ENCODE measurements at regions not wholly inside any gene's neighbourhood (a gene's known extent, or its start where the extent isn't known, plus 50 kb on each side); places are given as distances from the start of the nearest gene placed in this dataset.

DNA sequence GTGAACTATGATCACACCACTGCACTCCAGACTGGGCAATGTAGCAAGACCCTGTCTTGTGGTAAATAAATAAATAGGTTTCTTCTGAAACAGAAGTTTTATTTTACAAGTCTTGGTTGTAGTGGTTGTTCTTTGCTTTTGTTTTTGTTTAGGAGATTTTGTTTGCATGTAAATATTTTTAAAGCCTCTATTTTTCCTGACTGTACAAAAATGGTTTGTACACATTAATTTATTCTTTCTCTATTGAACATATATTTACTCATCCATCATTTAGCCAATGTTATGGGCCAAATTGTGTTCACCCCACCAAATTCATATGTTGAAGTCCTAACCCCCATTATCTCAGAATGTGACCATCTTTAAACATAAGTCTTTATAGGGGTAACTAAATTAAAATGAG, 580.1 kb downstream of the EPHA4 start:
- CTCF ChIA-PET: no interaction called here
- H3K79me2 ChIP-seq (ENCODE audit: low read length): no peaks in the 10 kb centered on the region
- H3K4me1 ChIP-seq (ENCODE audit: insufficient read depth, low read length): 0 out of 2 replicates have a peak, but pooled peaks cover 5% of the 10 kb centered on the region
- no peak for DNase-seq
- TF ChIP-seq, protein P1, sequence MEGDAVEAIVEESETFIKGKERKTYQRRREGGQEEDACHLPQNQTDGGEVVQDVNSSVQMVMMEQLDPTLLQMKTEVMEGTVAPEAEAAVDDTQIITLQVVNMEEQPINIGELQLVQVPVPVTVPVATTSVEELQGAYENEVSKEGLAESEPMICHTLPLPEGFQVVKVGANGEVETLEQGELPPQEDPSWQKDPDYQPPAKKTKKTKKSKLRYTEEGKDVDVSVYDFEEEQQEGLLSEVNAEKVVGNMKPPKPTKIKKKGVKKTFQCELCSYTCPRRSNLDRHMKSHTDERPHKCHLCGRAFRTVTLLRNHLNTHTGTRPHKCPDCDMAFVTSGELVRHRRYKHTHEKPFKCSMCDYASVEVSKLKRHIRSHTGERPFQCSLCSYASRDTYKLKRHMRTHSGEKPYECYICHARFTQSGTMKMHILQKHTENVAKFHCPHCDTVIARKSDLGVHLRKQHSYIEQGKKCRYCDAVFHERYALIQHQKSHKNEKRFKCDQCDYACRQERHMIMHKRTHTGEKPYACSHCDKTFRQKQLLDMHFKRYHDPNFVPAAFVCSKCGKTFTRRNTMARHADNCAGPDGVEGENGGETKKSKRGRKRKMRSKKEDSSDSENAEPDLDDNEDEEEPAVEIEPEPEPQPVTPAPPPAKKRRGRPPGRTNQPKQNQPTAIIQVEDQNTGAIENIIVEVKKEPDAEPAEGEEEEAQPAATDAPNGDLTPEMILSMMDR (conservative IDR thresholded peaks at IDR 0.05; ENCODE audit: low read depth, low read length): no peak
- no peak for TF ChIP-seq EZH2phosphoT487 (IDR thresholded peaks at IDR 0.05; ENCODE audit: borderline replicate concordance, low read length)
- TF ChIP-seq EZH2 (IDR thresholded peaks at IDR 0.05; ENCODE audit: low read length, unreplicated experiment): no peak
- H3K9me2 ChIP-seq (replicated peaks; ENCODE audit: low read length): no peaks in the 10 kb centered on the region; the same call in none of the 2 replicates
- no peak overlapping the region for H2AFZ ChIP-seq (ENCODE audit: low read length)
- no peak overlapping the region for H3K4me3 ChIP-seq (ENCODE audit: low read length)
- intact Hi-C loops (cut with micrococcal nuclease): no loop called here
- no peaks in the 10 kb centered on the region for H3K27me3 ChIP-seq (ENCODE audit: low read length)
- H3K36me3 ChIP-seq (ENCODE audit: low read depth, low read length): no peaks in the 10 kb centered on the region
- no peak overlapping the region for H3K27ac ChIP-seq (ENCODE audit: low read length)
- H4K20me1 ChIP-seq (ENCODE audit: low read length): no peaks in the 10 kb centered on the region
- no peak overlapping the region for H3K9ac ChIP-seq (ENCODE audit: low read length)
- no peaks in the 10 kb centered on the region for H3K9me3 ChIP-seq (ENCODE audit: low read length)
- no peaks in the 10 kb centered on the region for H3F3A ChIP-seq (ENCODE audit: low read length, unreplicated experiment)
- BruUV-seq (replicated peaks): no TSS peak
- H3K4me2 ChIP-seq (ENCODE audit: low read length): no peak overlapping the region
- POLR2A ChIA-PET (ENCODE audit: unreplicated experiment): no interaction called here
- no peak for ATAC-seq

DNA sequence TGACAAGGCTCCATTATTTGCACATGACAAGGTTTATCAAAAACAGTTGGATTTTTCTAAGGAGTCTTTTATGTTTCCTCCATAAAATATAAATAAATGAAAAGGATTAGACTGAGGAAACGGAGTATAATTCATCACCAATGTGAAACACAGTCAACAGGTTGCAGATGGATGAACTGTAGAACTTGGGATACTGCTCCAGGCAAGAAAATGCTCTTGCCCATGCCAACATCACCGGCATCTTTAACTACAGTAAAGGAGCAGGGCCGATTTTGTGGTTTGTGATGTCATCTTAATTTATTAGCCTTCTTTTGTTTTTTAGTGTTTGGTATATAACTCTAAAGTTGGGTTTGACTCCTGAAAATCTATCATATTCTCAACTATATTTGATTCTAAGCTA, 577.3 kb downstream of the EPHA4 start:
- BruUV-seq (replicated peaks): no TSS peak
- no peaks in the 10 kb centered on the region for H3K9me3 ChIP-seq (ENCODE audit: low read length)
- CTCF ChIA-PET: no interaction called here
- no peak for TF ChIP-seq EZH2phosphoT487 (IDR thresholded peaks at IDR 0.05; ENCODE audit: borderline replicate concordance, low read length)
- ATAC-seq (no peak), DNase-seq (no peak)
- H3K27me3 ChIP-seq (ENCODE audit: low read length): no peaks in the 10 kb centered on the region
- POLR2A ChIA-PET (ENCODE audit: unreplicated experiment): no interaction called here
- H4K20me1 ChIP-seq (ENCODE audit: low read length): no peaks in the 10 kb centered on the region
- no peak overlapping the region for H3K27ac ChIP-seq (ENCODE audit: low read length)
- H3F3A ChIP-seq (ENCODE audit: low read length, unreplicated experiment): no peaks in the 10 kb centered on the region
- no peaks in the 10 kb centered on the region; the same call in 1 of the 2 replicates for H3K9me2 ChIP-seq (replicated peaks; ENCODE audit: low read length)
- peaks cover 14% of the 10 kb centered on the region for H3K4me1 ChIP-seq (ENCODE audit: insufficient read depth, low read length)
- H2AFZ ChIP-seq (ENCODE audit: low read length): no peak overlapping the region
- H3K4me3 ChIP-seq (ENCODE audit: low read length): no peak overlapping the region
- intact Hi-C loops (cut with micrococcal nuclease): no loop called here
- H3K4me2 ChIP-seq (ENCODE audit: low read length): no peak overlapping the region
- H3K9ac ChIP-seq (ENCODE audit: low read length): no peak overlapping the region
- no peaks in the 10 kb centered on the region for H3K79me2 ChIP-seq (ENCODE audit: low read length)
- no peaks in the 10 kb centered on the region for H3K36me3 ChIP-seq (ENCODE audit: low read depth, low read length)

DNA sequence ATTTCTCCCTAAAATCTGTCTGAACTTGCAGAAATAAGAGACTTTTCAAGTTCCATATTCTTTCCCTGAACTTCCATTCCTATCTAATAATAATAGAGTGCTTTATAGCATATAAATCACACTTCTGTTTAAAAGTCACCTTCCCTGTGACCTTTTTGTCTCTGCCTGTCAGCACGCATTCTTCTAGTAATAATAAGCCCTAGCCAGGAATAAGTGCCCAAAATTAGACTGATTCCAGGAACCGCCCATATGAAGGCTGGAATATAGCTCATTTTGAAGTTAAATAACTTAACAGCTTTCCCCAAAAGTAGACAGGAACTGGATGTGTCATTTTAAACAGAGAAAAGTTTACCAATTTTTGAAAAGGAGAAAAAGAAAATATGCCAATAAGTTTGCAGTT, 576.5 kb downstream of the EPHA4 start:
- H3F3A ChIP-seq (ENCODE audit: low read length, unreplicated experiment): no peaks in the 10 kb centered on the region
- no peak for TF ChIP-seq EZH2phosphoT487 (IDR thresholded peaks at IDR 0.05; ENCODE audit: borderline replicate concordance, low read length)
- ChIA-PET CTCF (no interaction called here), POLR2A (ENCODE audit: unreplicated experiment) (no interaction called here)
- H4K20me1 ChIP-seq (ENCODE audit: low read length): no peaks in the 10 kb centered on the region
- no peak overlapping the region for H3K4me2 ChIP-seq (ENCODE audit: low read length)
- DNase-seq (no peak), ATAC-seq (no peak)
- no peaks in the 10 kb centered on the region for H3K9me3 ChIP-seq (ENCODE audit: low read length)
- no TSS peak for BruUV-seq (replicated peaks)
- no peaks in the 10 kb centered on the region for H3K79me2 ChIP-seq (ENCODE audit: low read length)
- H3K27ac ChIP-seq (ENCODE audit: low read length): no peak overlapping the region
- H3K4me1 ChIP-seq (ENCODE audit: insufficient read depth, low read length): peaks cover 15% of the 10 kb centered on the region
- no peaks in the 10 kb centered on the region; the same call in 1 of the 2 replicates for H3K9me2 ChIP-seq (replicated peaks; ENCODE audit: low read length)
- H3K9ac ChIP-seq (ENCODE audit: low read length): no peak overlapping the region
- H3K4me3 ChIP-seq (ENCODE audit: low read length): no peak overlapping the region
- no peaks in the 10 kb centered on the region for H3K36me3 ChIP-seq (ENCODE audit: low read depth, low read length)
- H3K27me3 ChIP-seq (ENCODE audit: low read length): no peaks in the 10 kb centered on the region
- no peak overlapping the region for H2AFZ ChIP-seq (ENCODE audit: low read length)
- intact Hi-C loops (cut with micrococcal nuclease): no loop called here

DNA sequence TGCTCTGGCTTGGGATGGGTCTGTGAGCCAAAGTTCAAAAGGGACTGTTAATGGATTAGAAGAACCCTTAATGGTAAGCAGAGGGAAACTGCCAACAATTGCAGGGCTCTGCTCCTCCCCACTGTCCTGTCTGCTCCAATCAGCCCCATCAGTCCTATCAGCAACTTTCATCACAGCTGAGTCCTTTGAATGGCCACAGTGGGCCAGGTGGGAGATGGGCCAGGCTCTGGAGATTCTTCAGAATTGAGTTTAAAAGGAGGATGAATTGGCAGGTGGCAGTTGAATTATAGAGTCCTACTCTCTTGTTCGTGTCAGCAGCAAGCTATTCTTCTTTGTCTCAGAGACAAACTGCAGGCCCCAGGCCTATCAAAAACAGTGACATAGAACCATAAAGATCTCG, 573.9 kb downstream of the EPHA4 start:
- TF ChIP-seq EZH2 (IDR thresholded peaks at IDR 0.05; ENCODE audit: low read length, unreplicated experiment) (no peak), EZH2phosphoT487 (IDR thresholded peaks at IDR 0.05; ENCODE audit: borderline replicate concordance, low read length) (no peak)
- TF ChIP-seq, protein P1 (conservative IDR thresholded peaks at IDR 0.05; ENCODE audit: low read depth, low read length): no peak

More for the DNA sequence above, 573.9 kb downstream of the EPHA4 start:
- Histone ChIP-seq H3K4me1 (ENCODE audit: insufficient read depth, low read length) (peaks cover 12% of the 10 kb centered on the region), H4K20me1 (ENCODE audit: low read length) (no peaks in the 10 kb centered on the region), H3K36me3 (ENCODE audit: low read depth, low read length) (no peaks in the 10 kb centered on the region), H3K9ac (ENCODE audit: low read length) (no peak overlapping the region), H3K9me3 (ENCODE audit: low read length) (no peaks in the 10 kb centered on the region), H3K27ac (ENCODE audit: low read length) (no peak overlapping the region), H3K79me2 (ENCODE audit: low read length) (no peaks in the 10 kb centered on the region), H3K4me2 (ENCODE audit: low read length) (no peak overlapping the region), H2AFZ (ENCODE audit: low read length) (no peak overlapping the region), H3K4me3 (ENCODE audit: low read length) (no peak overlapping the region), H3K9me2 (replicated peaks; ENCODE audit: low read length) (no peaks in the 10 kb centered on the region; the same call in 1 of the 2 replicates), H3F3A (ENCODE audit: low read length, unreplicated experiment) (no peaks in the 10 kb centered on the region), H3K27me3 (ENCODE audit: low read length) (no peaks in the 10 kb centered on the region)
- DNase-seq (no peak), ATAC-seq (no peak)
- ChIA-PET CTCF (no interaction called here), POLR2A (ENCODE audit: unreplicated experiment) (no interaction called here)
- intact Hi-C loops (cut with micrococcal nuclease): no loop called here
- no TSS peak for BruUV-seq (replicated peaks)
